Inflammatory macrophage treated with lipopolysaccharide for 4 hours (primary cell): ENCODE measurements at regions not wholly inside any gene's neighbourhood (a gene's known extent, or its start where the extent isn't known, plus 50 kb on each side); places are given as distances from the start of the nearest gene placed in this dataset.
"Not testable (repeated sequence)": the region's sequence is repeated elsewhere in the genome, so short reads cannot be mapped to it uniquely, and the experiment has no call there.

Experiments used
- DNase-seq: peaks from one replicate; pipeline ENCODE4 v3.0.0-alpha.2; 2020

DNA sequence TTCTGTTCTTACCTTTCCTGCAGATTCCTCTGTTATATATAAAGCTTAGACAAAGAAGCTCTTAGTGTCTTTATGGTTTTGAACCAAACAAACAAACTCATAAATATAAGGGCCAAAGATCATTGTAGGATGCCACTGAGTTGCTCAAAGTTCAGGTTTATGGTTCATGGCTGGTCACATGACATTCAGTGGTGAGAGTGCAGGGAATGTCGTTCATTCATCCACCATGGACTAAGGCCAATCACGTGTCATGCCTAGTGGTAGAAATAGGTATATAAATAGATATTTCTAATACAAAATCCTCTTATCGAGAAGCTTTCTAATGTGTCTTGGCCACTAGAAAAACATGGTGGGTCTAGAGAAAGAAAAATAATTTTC is 119.4 kb downstream of the GATA3 start:
- DNase-seq: no peak

DNA sequence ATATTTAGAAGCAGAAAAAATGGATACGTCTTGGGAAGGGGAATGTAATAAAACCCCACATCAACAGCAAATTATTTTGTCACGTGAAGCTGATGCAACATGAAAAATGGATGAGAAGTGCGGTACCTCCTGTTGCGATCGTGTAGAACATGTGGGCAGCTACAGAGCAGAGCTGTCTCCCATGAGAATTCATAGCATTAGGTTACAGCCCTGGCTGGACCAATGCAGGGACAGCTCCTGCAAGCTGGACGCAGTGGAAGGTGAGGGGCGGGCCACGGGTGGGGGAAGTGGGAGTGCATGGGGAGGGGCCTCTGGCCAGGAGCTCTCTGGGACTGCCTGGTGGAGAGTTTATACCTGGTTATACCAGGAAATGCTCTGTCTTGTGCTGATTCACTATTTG is 120.3 kb downstream of the GATA3 start:
- no peak for DNase-seq

DNA sequence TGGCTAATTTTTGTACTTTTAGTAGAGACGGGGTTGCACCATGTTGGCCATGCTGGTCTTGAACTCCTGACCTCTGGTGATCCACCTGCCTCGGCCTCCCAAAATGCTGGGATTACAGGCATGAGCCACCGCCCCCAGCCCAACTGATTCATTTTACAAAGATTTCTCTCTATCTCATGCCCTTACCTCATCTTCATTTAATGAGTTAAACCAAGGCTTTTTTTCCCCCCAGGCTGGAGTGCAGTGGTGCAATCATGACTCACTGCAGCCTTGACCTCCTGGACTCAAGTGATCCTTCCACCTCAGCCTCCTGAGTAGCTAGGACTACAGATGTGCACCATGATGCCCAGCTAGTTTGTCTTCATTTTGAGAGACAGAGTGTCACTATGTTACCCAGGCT is 123.0 kb downstream of the GATA3 start:
- DNase-seq: not testable (repeated sequence)

DNA sequence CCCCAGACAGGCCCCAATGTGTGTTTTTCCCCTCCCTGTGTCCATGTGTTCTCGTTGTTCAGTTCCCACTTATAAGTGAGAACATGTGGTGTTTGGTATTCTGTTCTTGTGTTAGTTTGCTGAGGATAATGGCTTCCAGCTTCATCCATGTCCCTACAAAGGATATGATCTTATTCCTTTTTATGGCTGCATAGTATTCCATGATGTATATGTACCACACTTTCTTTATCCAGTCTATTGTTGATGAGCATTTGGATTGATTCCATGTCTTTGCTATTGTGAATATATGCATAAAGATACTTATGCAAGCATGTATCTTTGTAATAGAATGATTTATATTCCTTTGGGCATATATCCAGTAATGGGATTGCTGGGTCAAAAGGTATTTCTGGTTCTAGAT is 125.3 kb downstream of the GATA3 start:
- not testable (repeated sequence) for DNase-seq

DNA sequence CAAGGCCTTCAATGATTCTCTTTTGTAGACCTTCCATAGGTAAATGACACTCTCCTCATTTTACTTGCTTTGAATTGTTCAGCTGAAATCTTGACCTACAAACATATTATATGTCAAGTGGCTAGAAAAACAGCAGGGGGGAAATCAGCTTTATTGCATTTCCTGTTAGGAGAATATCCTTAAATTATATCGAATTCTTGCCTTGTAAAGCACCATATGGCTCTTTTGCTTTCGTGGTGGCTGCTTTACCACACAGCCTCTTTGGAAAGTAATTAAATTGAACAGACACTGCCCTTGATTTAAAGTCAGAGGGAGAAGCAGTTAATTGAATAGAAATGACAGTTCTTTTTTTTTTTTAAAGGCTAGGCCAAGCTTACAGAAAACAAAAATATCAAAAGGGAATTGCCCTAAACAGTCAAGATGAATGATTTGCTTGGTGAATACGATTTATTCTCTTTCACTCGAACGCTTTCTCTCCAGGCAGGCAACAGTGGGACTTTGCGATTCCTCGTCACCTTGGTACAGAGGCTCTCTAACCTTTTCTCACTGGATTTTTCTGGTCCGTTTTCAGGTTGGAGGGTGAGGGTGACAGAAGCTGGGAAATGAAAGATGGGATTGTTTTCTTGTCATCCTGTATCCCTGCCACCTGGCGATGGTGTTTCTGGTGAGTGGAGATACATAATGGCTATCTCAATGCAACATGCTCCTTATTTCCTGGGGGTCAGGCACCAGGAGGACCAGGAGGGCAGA is 126.0 kb downstream of the GATA3 start:
- no peak for DNase-seq

DNA sequence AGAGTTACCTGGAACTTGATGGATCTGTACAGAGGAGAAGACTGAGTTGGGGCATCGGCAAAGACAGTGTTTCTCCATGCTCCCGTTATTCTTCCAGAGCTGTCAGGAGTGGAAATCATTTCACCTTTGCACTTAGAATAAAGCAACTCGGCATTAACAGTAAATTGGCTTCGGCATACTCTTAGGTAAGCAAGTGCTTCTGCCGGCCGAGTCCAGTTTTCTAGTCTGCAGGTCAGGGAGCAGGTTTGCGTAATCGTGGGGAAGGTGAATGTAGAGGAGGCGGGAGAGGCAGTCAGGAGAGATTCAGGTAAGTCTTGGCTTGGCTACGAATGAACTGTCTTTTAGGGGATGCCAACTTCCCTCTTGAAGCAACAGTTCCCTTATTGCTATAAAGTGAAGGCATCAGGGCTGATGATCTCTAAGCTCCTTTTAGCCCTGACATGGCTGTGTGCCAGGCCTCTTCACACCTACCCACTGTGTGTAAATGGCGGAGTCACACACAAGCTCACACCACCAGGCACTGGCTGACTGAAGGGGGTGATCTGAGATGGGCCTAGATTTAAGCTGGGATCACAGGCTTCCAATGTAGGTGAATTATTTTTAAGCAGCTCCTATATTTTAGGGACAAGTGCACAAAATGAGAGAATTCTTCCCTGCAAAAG is 127.1 kb downstream of the GATA3 start:
- DNase-seq: peak; percentile 9

DNA sequence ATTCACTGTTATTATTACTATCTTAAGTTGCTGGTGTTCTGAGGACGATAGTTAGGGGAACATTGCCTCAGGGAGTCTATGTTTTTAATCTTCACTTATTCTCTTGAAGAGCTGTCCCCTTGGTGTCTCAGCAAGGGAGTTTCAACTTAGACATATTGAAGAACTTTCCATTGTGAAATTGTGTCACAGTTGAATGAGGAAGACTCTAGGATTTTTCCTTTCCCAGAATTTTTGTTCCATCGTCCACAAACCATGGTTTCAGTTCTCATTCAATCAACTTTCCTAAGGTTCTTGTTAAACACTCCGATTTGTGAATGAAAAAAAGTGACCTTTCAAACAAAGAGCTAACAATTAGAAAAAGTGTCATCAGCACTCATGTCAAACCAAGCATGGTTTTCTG is 128.3 kb downstream of the GATA3 start:
- no peak for DNase-seq

DNA sequence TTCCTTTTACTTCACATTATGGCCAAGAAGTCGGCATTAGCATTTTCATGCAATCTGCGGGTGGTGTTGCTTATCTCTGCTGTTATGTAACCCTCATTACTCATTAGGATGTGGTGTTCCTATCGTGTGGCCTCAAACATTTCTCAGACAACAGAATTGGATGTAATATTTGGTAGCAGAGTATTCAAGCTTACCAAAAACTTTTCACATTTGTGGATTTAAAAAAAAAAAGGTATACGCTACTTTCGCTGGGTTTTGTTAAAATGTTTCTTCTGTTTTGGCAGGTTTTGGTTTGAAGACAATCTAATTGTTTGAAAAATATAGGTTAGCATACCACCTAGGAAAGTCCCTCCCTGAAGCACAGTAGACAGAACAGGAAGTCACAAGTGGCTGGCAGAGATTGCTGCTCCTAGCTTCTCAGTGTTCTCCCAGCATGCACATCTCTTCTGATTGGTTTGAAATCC is 128.8 kb downstream of the GATA3 start:
- DNase-seq: peak; percentile 92

DNA sequence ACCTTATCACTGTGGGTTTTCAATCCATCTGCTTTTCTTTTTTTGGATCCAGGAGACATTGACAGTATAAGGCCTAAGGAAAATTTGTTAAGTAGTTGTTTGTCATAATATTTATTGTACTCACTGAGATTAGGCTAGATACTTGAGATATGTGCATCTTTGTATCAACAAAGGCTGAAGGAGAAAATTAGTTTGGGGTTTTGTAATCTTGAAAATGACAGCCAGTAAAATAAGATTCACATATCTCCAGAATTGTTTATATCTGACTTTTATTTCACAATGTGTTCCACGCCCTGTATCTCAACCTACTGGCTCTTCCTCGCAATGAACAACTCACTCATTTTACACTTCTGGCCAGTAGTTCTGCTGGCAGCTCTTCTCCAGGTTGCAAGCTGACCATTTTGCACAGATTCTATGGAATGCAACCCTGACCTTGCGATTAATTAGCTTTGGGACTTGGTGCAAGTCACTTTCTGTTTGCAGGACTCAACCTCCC is 132.7 kb downstream of the GATA3 start:
- DNase-seq: no peak

DNA sequence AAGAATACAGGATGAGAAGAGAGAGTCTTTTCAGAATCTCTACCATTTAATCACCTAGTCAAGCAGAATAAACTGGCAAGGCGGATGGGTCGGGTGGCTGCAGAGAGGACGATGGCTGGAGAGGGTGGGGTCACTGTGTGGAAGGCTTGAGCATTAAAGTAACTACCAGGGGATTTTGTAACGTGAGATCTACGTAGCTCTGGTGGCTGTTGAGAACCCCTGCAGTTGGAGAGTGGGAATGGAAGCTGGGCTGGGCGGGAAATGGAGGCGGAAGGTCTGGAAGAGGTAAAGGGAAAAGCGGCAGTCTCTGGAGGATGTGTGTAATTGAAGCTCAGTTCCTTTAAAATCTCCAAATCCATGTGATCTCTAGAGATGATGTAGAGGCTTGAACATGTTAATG is 135.0 kb downstream of the GATA3 start:
- DNase-seq: no peak

DNA sequence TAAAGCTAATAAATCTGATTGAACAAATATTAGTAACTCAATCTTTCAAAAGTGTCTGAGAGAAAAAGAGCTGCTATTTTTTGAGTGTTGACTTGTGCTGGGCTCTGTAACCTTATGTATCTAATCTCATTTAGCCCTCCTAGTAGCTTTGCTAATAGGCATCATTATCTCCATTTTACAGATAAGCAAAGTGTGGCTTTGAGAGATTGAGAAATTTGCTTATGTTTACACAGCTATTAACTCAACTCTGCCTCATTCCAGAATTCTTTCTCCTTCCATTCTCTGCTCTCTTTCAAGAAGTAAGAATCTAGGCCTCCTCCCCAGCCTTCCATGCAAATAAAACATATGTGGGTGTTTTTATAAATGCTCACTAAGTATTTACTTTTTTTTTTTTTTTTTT is 137.8 kb downstream of the GATA3 start:
- no peak for DNase-seq

DNA sequence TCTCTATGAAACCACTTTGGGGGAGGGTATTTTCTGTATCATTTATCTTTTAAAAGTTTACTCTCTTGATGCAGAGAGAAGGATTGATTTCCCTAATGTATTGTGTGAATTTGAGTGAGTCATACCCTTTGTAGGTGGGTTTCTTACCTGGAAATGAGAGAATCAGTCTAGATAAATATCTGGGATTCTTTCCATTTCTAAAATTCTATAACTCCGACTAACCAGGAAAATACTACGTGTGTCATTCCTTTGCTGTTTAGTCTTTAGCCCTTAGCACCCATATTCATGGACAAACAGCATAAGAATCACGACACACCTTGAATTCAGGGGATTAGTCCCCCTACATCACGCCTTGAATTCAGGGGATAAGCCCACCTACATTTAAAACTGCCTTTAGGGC is 139.1 kb downstream of the GATA3 start:
- DNase-seq: no peak

DNA sequence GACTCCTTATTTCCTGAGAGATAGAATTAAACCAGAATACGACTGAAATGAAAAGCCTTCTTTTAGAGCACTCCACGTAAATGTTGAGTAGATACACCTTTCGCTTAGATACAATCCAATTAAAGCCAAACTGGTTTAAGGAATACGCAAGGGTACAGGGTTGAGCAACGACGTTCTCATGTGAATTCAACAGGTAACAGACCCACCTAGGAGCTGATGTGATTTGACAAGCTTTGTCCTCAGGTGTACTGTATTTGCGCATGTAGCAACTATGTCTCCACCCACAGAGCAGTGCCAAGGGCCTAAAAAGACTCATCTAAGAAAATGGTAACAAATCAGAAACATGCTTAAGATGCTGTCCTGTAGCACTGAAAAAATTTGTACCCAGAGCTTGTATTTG is 139.6 kb downstream of the GATA3 start:
- DNase-seq: no peak

DNA sequence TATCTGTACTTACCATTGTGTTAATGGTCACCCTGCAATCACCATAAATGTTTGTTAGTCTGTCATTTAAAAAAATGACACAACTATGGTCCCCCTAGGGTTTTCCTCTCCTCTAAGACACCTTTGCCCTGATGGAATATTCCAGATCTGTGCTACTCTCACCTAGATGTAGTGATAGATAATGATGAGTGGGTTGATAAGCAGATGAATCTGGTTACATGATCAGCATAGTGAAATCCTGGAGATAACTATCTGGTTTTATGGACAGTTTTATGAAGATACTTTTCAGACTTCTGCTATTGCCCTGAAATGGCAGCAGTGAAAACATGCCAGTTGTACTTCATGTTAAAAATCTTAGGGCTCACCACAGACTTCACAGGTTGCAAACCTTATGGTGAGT is 152.4 kb downstream of the GATA3 start:
- DNase-seq: no peak

DNA sequence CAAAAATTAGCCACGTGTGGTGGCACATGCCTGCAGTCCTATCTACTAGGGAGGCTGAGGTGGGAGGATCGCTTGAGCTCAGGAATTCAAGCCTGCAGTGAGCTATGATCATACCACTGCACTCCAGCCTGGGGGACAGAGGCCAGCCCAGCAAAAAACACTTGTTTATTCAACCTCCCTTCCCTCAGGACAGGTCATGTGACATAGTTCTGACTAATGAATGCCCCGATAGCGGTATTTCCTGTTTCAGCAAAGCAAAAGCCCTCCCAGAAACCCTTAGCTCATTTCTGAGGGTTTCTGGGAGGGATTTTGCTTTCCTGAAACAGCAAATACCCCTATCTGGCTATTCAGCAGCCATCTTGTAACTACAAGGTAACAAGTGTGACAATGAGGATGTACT is 157.1 kb downstream of the GATA3 start:
- no peak for DNase-seq

DNA sequence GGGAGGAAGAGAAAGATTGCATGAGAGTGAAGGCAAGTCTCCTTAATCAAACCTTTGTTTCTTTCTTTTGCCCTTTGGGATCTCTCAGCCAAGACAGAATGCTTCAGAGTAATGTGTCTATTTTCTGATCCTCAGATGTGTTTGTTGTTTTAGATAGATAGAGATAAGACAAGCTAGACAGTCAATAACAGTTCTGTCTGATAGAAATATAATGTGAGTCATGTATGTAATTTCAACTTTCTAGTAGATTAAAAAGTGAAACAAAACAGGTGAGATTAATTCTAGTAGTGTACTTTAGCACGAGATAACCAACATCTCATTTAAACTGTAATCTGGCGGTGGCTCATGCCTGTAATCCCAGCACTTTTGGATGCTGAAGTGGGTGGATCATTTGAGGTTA is 159.2 kb downstream of the GATA3 start:
- no peak for DNase-seq

DNA sequence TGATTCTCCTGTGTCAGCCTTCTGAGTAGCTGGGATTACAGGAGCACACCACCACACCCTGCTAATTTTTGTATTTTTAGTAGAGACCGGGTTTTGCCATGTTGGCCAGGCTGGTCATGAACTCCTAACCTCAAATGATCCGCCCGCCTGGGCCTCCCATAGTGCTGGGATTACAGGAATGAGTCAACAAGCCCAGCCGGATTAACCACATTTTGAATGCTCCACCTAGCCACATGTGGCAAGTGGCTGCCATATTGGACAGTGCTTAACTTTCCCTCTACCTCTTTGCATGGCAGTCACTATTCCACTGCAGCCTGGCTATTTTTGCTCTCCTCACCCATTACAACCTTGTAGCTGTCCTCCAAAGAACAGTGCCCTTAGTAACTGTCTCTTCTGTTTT is 160.1 kb downstream of the GATA3 start:
- no peak for DNase-seq

DNA sequence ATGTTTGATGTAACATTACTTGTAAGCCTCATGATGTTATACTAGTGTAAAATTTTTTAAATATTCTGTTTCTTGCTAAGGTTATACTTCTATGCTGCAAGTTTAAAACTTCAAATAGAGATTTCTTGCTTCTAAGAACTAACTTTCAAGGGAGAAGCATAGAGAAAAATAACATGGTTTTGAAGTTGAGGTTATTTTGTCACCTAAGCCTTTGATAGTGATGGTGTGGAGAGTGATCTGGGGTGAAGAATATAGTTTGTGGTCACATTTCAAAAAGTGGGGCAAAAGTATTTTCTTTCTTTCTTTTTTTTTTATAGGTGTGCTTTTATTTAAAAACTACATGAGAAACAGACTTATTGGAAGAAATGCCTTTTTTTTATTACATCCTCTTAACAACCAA is 162.4 kb downstream of the GATA3 start:
- no peak for DNase-seq

DNA sequence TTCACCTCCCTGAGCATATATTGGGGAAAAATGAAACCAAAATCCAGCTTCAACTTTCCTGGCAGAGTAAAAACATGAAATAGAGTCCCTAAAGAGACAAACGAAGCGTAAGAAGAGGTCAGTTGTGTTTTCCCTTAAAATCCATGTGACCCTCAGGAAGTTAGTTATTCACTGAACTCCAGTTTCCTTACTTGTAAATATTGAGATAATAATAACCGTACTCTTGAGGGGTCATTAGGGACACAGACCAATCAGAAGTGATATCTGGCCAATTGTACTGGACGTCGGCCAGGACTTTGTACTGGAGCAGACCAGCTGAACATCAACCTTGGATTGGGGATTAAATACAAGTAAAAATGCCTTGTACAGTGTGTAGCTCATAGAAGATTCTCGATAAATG is 167.0 kb downstream of the GATA3 start:
- DNase-seq: no peak

DNA sequence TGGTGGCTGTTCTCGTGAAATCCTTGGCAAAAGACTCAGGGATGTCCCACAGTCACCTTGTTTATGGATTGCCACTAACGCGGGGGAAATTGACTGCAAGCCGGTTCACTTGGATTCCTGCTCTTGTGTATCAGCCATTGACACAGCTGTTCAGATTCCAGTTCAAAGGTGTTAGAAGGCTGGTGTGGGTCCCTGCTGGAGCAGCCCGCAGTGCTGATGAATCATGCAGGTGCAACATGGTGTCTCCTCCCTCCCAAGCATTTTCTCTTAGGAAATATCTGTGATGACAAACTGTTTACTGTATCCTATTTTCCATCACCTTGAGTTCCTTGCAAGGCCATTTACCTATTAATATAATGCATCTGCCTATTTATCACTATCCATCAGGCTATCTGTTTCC is 170.1 kb downstream of the GATA3 start:
- DNase-seq: no peak

DNA sequence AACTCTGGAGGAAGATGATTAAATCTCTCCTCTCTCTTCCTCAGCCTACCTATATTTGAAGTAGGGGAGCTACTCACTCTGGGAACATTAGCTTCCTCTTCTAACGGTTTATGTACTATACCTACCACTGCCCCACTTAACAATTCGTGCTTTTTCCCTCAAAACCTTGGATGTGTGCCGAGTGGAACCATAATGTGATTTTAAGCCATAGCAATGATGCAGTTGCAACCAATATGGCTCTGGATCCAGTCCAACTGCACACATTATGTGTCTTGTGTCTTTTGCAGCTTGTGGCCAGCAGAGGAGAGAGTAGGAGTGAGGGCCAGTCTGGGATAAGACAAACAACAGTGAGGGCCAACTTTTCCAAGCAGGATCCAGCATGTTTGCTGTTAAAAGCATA is 170.7 kb downstream of the GATA3 start:
- DNase-seq: no peak

DNA sequence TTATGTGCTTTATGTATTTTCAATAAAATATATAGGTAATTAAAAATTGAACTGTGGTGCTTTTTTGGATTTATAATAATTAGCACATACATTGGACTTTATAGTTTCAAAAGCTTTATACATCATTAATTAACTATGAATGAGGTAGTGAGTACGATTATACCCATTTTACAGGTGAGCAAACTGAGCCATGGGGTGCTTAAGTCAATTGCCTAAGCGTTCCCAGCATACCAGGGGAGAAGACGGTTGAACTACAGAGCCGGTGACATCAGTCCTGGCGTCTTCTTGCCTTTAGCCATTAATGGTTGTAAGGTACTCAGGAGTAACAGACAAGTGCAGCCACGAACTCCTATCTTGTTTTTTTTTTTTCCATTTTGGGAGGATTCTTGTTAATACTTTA is 172.8 kb downstream of the GATA3 start:
- no peak for DNase-seq

DNA sequence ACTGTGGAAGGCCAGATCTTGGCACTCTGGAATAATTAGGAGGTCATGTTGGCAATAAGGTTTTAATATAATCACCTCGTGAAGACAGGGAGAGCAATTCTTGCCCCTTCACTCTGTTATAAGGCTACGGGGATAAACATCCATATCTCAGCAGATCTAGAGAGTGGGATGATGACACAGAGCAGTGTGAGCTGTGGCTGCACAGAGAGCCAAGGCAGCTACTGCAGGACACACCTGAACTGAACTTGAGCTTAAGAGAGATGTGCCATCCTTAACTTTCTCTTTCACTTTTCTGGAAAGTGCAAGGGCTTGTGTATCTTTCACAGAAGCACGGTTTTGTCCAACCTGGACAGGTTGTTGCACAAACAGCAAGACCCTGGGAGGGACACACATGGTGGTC is 174.7 kb downstream of the GATA3 start:
- no peak for DNase-seq

DNA sequence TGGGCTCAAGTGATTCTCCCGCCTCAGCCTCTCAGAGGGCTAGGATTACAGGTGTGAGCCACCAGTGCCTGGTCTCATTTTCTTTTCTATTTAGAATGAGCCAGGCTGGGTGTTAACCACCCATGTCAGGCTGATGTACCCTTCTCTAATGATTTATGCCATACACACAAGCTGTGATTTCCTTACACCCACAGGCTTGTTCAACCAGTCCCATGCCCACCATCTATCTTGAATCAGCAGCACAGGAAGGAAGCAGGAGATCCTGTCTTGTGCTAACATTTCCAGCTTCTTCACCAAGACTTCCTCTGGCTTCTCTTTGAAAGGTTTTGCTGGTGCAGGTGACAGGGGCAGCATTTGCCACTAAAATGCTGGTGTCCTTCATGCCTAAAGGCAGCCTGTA is 176.4 kb downstream of the GATA3 start:
- DNase-seq: no peak

DNA sequence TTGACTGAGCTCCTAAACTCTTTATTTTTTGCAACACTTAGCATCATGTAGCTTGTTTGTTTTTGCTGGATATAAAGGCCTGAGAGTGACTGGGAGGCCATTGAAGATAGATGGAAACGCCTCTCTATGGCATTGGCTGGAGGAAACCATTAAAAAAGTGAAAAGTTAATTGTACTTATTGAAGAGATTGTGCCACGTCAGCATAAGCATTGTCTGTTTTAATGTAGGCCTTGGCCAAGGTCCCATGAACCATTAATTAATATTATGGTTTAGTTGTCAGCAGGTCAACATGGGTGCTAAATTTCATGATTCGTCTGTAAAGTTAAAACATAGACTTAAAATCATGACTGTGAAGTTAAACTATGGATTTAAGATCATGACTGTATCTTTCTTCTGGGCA is 178.6 kb downstream of the GATA3 start:
- DNase-seq: no peak
